Breast epithelium (tissue), 4 donors: ENCODE measurements at regions not wholly inside any gene's neighbourhood (a gene's known extent, or its start where the extent isn't known, plus 50 kb on each side); places are given as distances from the start of the nearest gene placed in this dataset.

ENCODE experiments used
- DNase-seq, 2 donors: peaks; one replicate each; pipeline ENCODE4 v3.0.0-alpha.2; 2019; ENCODE audit warnings: low spot score in 2 of 2
- H3K27ac ChIP-seq, 2 donors: fragments of 200-600 bp; sonication (generic) in 1 of 2; one replicate each; pipeline ENCODE4 v1.5.1; 2016 to 2019; ENCODE audit warnings: mild to moderate bottlenecking in 1 of 2
- H3K27me3 ChIP-seq, 2 donors: fragments of 200-600 bp; sonication (generic) in 1 of 2; one replicate each; pipeline versions ENCODE4 v1.5.1 to v1.6.0; 2017 to 2019; ENCODE audit warnings: control low read depth in 1 of 2, mild to moderate bottlenecking in 1 of 2
- H3K36me3 ChIP-seq: fragments of 200-600 bp; one replicate; pipeline ENCODE4 v1.5.1; 2019
- H3K4me1 ChIP-seq, 2 donors: fragments of 200-600 bp; sonication (generic); one replicate each; pipeline ENCODE4 v1.5.1; 2016 to 2019; ENCODE audit warnings: control low read depth in 1 of 2
- H3K4me3 ChIP-seq, 3 donors: fragments of 200-600 bp; sonication (generic); 1 replicate in 2 of 3; 2 replicates in 1 of 3; pipeline ENCODE4 v1.5.1; 2016 to 2019; ENCODE audit warnings: mild to moderate bottlenecking in 3 of 3, moderate library complexity in 2 of 3
- H3K9me3 ChIP-seq, 2 donors: fragments of 200-600 bp; sonication (generic) in 1 of 2; one replicate each; pipeline ENCODE4 v1.5.1; 2016 to 2019; ENCODE audit warnings: control low read depth in 1 of 2
- CTCF ChIP-seq, 3 donors: fragments of 450-650 bp; IDR thresholded peaks; one replicate each; pipeline ENCODE4 v1.5.1; 2016 to 2017; ENCODE audit warnings: antibody characterized with exemption in 3 of 3, mild to moderate bottlenecking in 3 of 3, moderate library complexity in 3 of 3
- POLR2A ChIP-seq: fragments of 450-650 bp; IDR thresholded peaks from one replicate; pipeline ENCODE4 v1.6.1; 2016; ENCODE audit warnings: antibody characterized with exemption, mild to moderate bottlenecking, moderate library complexity
- POLR2AphosphoS5 ChIP-seq, 3 donors: sonication (generic); formaldehyde crosslinking; IDR thresholded peaks; one replicate each; pipeline ENCODE4 v1.6.1; 2017; ENCODE audit warnings: antibody characterized with exemption in 3 of 3
- intact Hi-C: fragments of 100-400 bp; cut with DNase I; formaldehyde crosslinking; loops from one replicate; pipeline ENCODE4 v1.15.1; 2023; ENCODE audit warnings: low total_unique reads

DNA sequence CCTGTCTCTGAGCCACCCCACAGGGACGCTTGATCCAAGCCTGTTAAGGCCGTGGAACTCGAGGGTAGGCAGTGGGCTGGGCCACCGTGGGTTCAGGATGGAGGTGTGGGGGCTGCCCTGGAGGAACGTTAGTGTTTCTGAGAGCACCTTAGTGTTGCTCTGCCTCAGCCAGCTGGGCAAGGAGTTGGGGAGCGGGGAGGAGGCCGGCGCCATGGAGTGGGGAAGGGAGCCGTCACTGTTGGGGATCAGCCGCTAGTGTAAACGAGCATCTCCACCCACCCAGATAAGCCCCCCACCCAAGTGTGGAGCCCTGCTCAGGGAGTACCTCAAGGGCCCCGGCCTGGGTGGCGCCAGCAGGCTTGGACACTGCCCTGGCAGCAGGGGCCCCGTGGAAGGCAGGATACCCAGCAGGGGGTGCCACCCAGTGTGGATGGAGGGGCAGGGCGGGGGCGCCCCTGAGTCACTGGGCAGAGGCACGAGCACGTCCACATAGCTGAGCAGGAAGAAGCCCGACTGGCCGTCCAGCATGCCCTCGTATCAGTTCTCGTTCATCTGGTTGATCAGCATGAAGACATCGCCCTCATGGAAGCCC is 98.6 kb downstream of the KPNA2 start:
- no peak overlapping the region for H3K4me3 ChIP-seq
- H3K27ac ChIP-seq, result no peak overlapping the region
- TF ChIP-seq POLR2A (no peak), POLR2AphosphoS5 (IDR thresholded peaks at IDR 0.05) (no peak), CTCF (IDR thresholded peaks at IDR 0.05) (no peak)
- no peaks in the 10 kb centered on the region for H3K4me1 ChIP-seq
- DNase-seq, result no peak
- intact Hi-C loops, result no loop called here
- H3K9me3 ChIP-seq, result no peaks in the 10 kb centered on the region
- H3K27me3 ChIP-seq, result no peaks in the 10 kb centered on the region
- no peaks in the 10 kb centered on the region for H3K36me3 ChIP-seq

GRCh38 chr17:68134731-68135130 is 99.2 kb downstream of the KPNA2 start:
- intact Hi-C loops, result no loop called here

DNA sequence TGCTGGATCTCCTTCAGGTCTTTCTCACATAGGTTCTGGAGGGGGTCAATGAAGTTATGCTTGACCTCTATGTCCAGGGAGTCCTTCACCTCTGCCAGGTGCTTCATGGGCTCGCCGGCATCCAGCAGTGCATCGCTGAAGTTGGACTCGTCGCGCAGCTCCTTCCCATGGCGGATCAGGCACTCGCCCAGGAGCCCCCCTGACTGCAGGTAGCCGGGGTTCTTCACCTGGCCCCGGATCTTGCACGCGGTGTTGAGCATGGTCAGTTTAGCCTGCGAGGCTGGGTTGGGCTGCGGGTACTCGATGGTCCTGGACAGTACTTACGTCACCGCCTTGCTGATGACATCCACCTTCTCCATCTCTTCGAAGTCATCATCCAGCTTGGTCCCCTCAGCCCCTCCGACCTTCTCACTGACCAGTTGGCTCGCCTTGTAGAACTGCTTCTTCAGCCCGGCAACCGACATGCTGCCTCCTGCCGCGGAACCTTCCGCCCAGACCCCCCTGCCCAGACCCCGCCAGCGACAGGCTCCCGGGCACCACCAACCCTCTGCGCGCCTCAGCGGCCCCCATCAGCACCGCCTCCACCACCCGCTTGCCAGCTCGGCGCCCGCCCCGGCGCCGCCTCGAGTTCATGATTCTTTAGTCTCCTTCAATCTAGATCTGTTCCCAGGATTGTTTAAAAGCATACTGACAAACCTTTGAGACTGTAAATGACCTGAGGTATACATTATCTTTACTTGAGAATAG is 99.8 kb downstream of the KPNA2 start:
- H3K4me1 ChIP-seq, result no peaks in the 10 kb centered on the region

More at GRCh38 chr17:68134731-68135130, 99.2 kb downstream of the KPNA2 start:
- no peak overlapping the region for H3K4me3 ChIP-seq
- no peak for DNase-seq
- H3K27ac ChIP-seq, result no peak overlapping the region
- no peaks in the 10 kb centered on the region for H3K36me3 ChIP-seq
- TF ChIP-seq POLR2AphosphoS5 (IDR thresholded peaks at IDR 0.05), result no peak
- TF ChIP-seq POLR2A, result no peak
- TF ChIP-seq CTCF (IDR thresholded peaks at IDR 0.05), result no peak
- H3K9me3 ChIP-seq, result no peaks in the 10 kb centered on the region
- no peaks in the 10 kb centered on the region for H3K27me3 ChIP-seq
- no peaks in the 10 kb centered on the region for H3K4me1 ChIP-seq

GRCh38 chr17:68141050-68141449 is 105.5 kb downstream of the KPNA2 start:
- H3K27me3 ChIP-seq, result no peaks in the 10 kb centered on the region
- H3K4me3 ChIP-seq, result no peak overlapping the region
- H3K36me3 ChIP-seq, result no peaks in the 10 kb centered on the region
- H3K4me1 ChIP-seq, result no peaks in the 10 kb centered on the region
- TF ChIP-seq POLR2AphosphoS5 (IDR thresholded peaks at IDR 0.05) (no peak), CTCF (IDR thresholded peaks at IDR 0.05) (no peak), POLR2A (no peak)
- no peaks in the 10 kb centered on the region for H3K9me3 ChIP-seq
- no peak for DNase-seq
- intact Hi-C loops, result no loop called here
- no peak overlapping the region for H3K27ac ChIP-seq

More for the DNA sequence above, 99.8 kb downstream of the KPNA2 start:
- TF ChIP-seq CTCF (IDR thresholded peaks at IDR 0.05) (no peak), POLR2A (no peak), POLR2AphosphoS5 (IDR thresholded peaks at IDR 0.05) (no peak)
- Histone ChIP-seq H3K4me3 (no peak overlapping the region), H3K9me3 (no peaks in the 10 kb centered on the region), H3K36me3 (no peaks in the 10 kb centered on the region), H3K27ac (no peak overlapping the region), H3K27me3 (no peaks in the 10 kb centered on the region)
- DNase-seq, result no peak
- intact Hi-C loops, result no loop called here

DNA sequence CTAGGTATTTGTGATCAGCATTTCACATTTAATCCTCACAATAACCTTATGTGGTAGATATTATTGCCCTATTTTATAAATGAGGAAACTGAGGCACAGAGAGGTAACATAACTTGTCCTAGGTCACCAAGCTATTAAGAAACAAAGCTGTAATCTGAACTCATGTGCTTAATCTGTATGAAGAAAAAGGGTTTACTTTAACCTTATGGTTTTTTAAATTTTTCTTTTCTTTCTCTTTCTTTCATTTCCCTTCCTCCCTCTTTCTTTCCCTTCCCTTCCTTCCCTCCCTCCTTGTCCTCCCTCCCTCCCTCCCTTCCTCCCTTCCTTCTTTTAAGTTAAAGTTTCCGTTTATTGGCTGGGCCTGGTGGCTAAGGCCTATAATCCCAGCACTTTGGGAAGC is 105.2 kb upstream of the AMZ2 start:
- Histone ChIP-seq H3K4me1 (no peaks in the 10 kb centered on the region), H3K27ac (no peak overlapping the region), H3K27me3 (no peaks in the 10 kb centered on the region), H3K4me3 (no peak overlapping the region), H3K36me3 (no peaks in the 10 kb centered on the region), H3K9me3 (no peaks in the 10 kb centered on the region)
- TF ChIP-seq CTCF (IDR thresholded peaks at IDR 0.05) (no peak), POLR2A (no peak), POLR2AphosphoS5 (IDR thresholded peaks at IDR 0.05) (no peak)
- intact Hi-C loops, result no loop called here
- no peak for DNase-seq
